ENCODE measurements at regions not wholly inside any gene's neighbourhood (a gene's known extent, or its start where the extent isn't known, plus 50 kb on each side); places are given as distances from the start of the nearest gene placed in this dataset.
"Not testable (repeated sequence)": the region's sequence is repeated elsewhere in the genome, so short reads cannot be mapped to it uniquely, and the experiment has no call there.

- no peak for DNase-seq
Observed at GRCh38 chr2:51350100-51350499, 318.2 kb upstream of the NRXN1 start.

GRCh38 chr2:51344886-51345285 lies 313.0 kb upstream of the NRXN1 start:
- DNase-seq: no peak

GRCh38 chr2:51335087-51336058 lies 303.4 kb upstream of the NRXN1 start:
- DNase-seq: no peak

- DNase-seq: no peak
Observed at GRCh38 chr2:51329512-51329911, 297.6 kb upstream of the NRXN1 start.

GRCh38 chr2:51324051-51324450 lies 292.1 kb upstream of the NRXN1 start:
- DNase-seq: no peak

- DNase-seq: no peak
Observed at GRCh38 chr2:51322613-51323012, 290.7 kb upstream of the NRXN1 start.

- DNase-seq: no peak
Observed at GRCh38 chr2:51304311-51304710, 272.4 kb upstream of the NRXN1 start.

- no peak for DNase-seq
Observed at GRCh38 chr2:51301381-51301780, 269.4 kb upstream of the NRXN1 start.

GRCh38 chr2:51299370-51299769 lies 267.4 kb upstream of the NRXN1 start:
- DNase-seq: no peak

- no peak for DNase-seq
Observed at GRCh38 chr2:51297488-51297887, 265.6 kb upstream of the NRXN1 start.

- no peak for DNase-seq
Observed at GRCh38 chr2:51293566-51294200, 261.8 kb upstream of the NRXN1 start.

- no peak for DNase-seq
Observed at GRCh38 chr2:51291762-51292551, 260.0 kb upstream of the NRXN1 start.

GRCh38 chr2:51290725-51291124 lies 258.8 kb upstream of the NRXN1 start:
- DNase-seq: no peak

- no peak for DNase-seq
Observed at GRCh38 chr2:51289045-51289444, 257.1 kb upstream of the NRXN1 start.

GRCh38 chr2:51268191-51268590 lies 236.3 kb upstream of the NRXN1 start:
- no peak for DNase-seq

- DNase-seq: no peak
Observed at GRCh38 chr2:51265539-51265938, 233.6 kb upstream of the NRXN1 start.

GRCh38 chr2:51263951-51264350 lies 232.0 kb upstream of the NRXN1 start:
- DNase-seq: peak; percentile 50

- DNase-seq: not testable (repeated sequence)
Observed at GRCh38 chr2:51263101-51263500, 231.2 kb upstream of the NRXN1 start.

- no peak for DNase-seq
Observed at GRCh38 chr2:51258301-51258700, 226.4 kb upstream of the NRXN1 start.

- no peak for DNase-seq
Observed at GRCh38 chr2:51256736-51257135, 224.8 kb upstream of the NRXN1 start.

- DNase-seq: no peak
Observed at GRCh38 chr2:51251356-51251755, 219.4 kb upstream of the NRXN1 start.

GRCh38 chr2:51247252-51247805 lies 215.4 kb upstream of the NRXN1 start:
- DNase-seq: no peak

- no peak for DNase-seq
Observed at GRCh38 chr2:51243892-51244535, 212.1 kb upstream of the NRXN1 start.
